Caco-2 (cell line): ENCODE measurements at regions not wholly inside any gene's neighbourhood (a gene's known extent, or its start where the extent isn't known, plus 50 kb on each side); places are given as distances from the start of the nearest gene placed in this dataset.

Experiments
- BruUV-seq: library from RNA; stranded (reverse); fragments of 400-500 nt; replicated peaks from 2 replicates; lab custom pipeline; 2021; lab: Mats Ljungman, UMichigan
- CTCF ChIA-PET: fragments of 300-600 bp; sonication (Branson Sonifier 250); formaldehyde crosslinking; loops from one replicate; lab custom pipeline; 2022; ENCODE audit warnings: antibody characterized with exemption; lab: Charles Lee
- POLR2A ChIA-PET: fragments of 300-600 bp; sonication (Branson Sonifier 250); formaldehyde crosslinking; loops from one replicate; lab custom pipeline; 2022; ENCODE audit warnings: antibody characterized with exemption; lab: Charles Lee
- DNase-seq, 2 experiments: peaks; one replicate each; pipeline versions ENCODE4 v3.0.0 to v3.0.0-alpha.2; 2020 to 2022
- H3K27me3 ChIP-seq: replicated peaks from 2 replicates; pipeline ENCODE4 v1.6.0; 2011; ENCODE audit warnings: low read length; ENCODE audit not compliant: control insufficient read depth, insufficient read depth
- H3K36me3 ChIP-seq: 2 replicates; pipeline ENCODE4 v1.5.1; 2011; ENCODE audit warnings: low read length; ENCODE audit not compliant: control insufficient read depth, insufficient read depth
- H3K4me1 ChIP-seq: fragments of 250-450 bp; sonication (Bioruptor Pico); 2 replicates; pipeline ENCODE4 v1.5.1; 2020; ENCODE audit warnings: mild to moderate bottlenecking
- H3K4me3 ChIP-seq: 2 replicates; pipeline ENCODE4 v1.5.1; 2011; ENCODE audit warnings: low read depth, mild to moderate bottlenecking, control low read depth, low read length
- H3K9me3 ChIP-seq: fragments of 250-450 bp; sonication (Bioruptor Pico); 2 replicates; pipeline ENCODE4 v1.5.1; 2020; ENCODE audit warnings: mild to moderate bottlenecking, moderate library complexity
- H3K27ac Mint-ChIP-seq: one replicate; pipeline ENCODE4 v1.8.0; 2022; ENCODE audit warnings: mixed read lengths; ENCODE audit not compliant: unreplicated experiment
- H3K27me3 Mint-ChIP-seq: one replicate; pipeline ENCODE4 v1.8.0; 2022; ENCODE audit warnings: mixed read lengths; ENCODE audit not compliant: insufficient read depth, unreplicated experiment
- H3K36me3 Mint-ChIP-seq: one replicate; pipeline ENCODE4 v1.8.0; 2022; ENCODE audit warnings: mild to moderate bottlenecking, mixed read lengths; ENCODE audit not compliant: insufficient read depth, unreplicated experiment
- H3K4me1 Mint-ChIP-seq: one replicate; pipeline ENCODE4 v1.8.0; 2022; ENCODE audit warnings: low read depth, mixed read lengths; ENCODE audit not compliant: unreplicated experiment
- H3K4me3 Mint-ChIP-seq: one replicate; pipeline ENCODE4 v1.8.0; 2022; ENCODE audit warnings: mild to moderate bottlenecking, moderate library complexity, mixed read lengths; ENCODE audit not compliant: unreplicated experiment
- H3K9me3 Mint-ChIP-seq: one replicate; pipeline ENCODE4 v1.8.0; 2022; ENCODE audit warnings: mixed read lengths; ENCODE audit not compliant: unreplicated experiment
- intact Hi-C: fragments of 100-400 bp; cut with micrococcal nuclease; formaldehyde crosslinking; loops from one replicate; pipeline ENCODE4 v1.10.0; 2022; ENCODE audit not compliant: unreplicated experiment
- TF ChIP-seq, protein P1 (sequence below), 2 experiments: fragments of 200-600 bp in 1 of 2; IDR thresholded peaks; 1 replicate in 1 of 2; 2 replicates in 1 of 2; pipeline versions ENCODE4 v1.5.1 to v1.8.0; 2011 to 2022; ENCODE audit warnings: antibody characterized with exemption in 1 of 2, control low read depth in 1 of 2, inconsistent platforms in 1 of 2, low read depth in 1 of 2, low read length in 1 of 2, mild to moderate bottlenecking in 1 of 2, moderate library complexity in 1 of 2; ENCODE audit not compliant: insufficient read depth in 1 of 2, severe bottlenecking in 1 of 2, unreplicated experiment in 1 of 2

DNA sequence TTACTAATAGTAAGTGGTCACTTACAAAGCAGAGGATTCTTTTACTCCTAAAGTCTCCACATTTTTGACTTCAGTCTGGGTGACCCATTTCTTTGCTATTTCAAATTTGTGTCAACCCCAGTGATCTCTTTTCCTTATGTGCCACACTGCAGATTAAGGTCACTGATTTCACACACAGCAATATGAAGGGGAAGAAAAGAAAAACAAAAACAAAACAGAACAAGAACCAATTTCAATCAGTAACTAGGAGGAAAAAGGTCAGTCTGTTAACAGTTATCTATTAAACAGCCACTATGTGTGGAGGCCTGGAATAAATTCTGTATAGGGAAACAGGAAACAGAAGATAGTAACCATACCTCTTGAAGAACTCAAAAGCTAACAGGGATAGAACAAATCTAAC is 72.0 kb upstream of the ACVR2A start:
- no TSS peak for BruUV-seq
- no peaks in the 10 kb centered on the region for H3K36me3 Mint-ChIP-seq
- H3K4me3 ChIP-seq, result no peak overlapping the region
- ChIA-PET CTCF (no interaction called here), POLR2A (no interaction called here)
- DNase-seq, result no peak
- H3K4me1 Mint-ChIP-seq, result no peaks in the 10 kb centered on the region
- intact Hi-C loops, result no loop called here
- H3K27ac Mint-ChIP-seq, result no peak overlapping the region
- no peak overlapping the region for H3K4me3 Mint-ChIP-seq
- H3K27me3 ChIP-seq, result no peaks in the 10 kb centered on the region; the same call in 1 of the 2 replicates
- peaks cover 4% of the 10 kb centered on the region for H3K9me3 Mint-ChIP-seq
- peaks cover 7% of the 10 kb centered on the region for H3K27me3 Mint-ChIP-seq
- no peaks in the 10 kb centered on the region for H3K4me1 ChIP-seq
- no peaks in the 10 kb centered on the region for H3K9me3 ChIP-seq
- TF ChIP-seq, protein P1, sequence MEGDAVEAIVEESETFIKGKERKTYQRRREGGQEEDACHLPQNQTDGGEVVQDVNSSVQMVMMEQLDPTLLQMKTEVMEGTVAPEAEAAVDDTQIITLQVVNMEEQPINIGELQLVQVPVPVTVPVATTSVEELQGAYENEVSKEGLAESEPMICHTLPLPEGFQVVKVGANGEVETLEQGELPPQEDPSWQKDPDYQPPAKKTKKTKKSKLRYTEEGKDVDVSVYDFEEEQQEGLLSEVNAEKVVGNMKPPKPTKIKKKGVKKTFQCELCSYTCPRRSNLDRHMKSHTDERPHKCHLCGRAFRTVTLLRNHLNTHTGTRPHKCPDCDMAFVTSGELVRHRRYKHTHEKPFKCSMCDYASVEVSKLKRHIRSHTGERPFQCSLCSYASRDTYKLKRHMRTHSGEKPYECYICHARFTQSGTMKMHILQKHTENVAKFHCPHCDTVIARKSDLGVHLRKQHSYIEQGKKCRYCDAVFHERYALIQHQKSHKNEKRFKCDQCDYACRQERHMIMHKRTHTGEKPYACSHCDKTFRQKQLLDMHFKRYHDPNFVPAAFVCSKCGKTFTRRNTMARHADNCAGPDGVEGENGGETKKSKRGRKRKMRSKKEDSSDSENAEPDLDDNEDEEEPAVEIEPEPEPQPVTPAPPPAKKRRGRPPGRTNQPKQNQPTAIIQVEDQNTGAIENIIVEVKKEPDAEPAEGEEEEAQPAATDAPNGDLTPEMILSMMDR (IDR thresholded peaks at IDR 0.05; ENCODE audit: insufficient read depth in 1 of 2, low read depth in 1 of 2, low read length in 1 of 2, severe bottlenecking in 1 of 2, unreplicated experiment in 1 of 2), result no peak
- H3K36me3 ChIP-seq, result no peaks in the 10 kb centered on the region

GRCh38 chr2:147763861-147764260 is 81.0 kb upstream of the ACVR2A start:
- Mint-ChIP-seq H3K4me1 (no peaks in the 10 kb centered on the region), H3K27me3 (no peaks in the 10 kb centered on the region), H3K27ac (no peak overlapping the region), H3K9me3 (peaks cover 17% of the 10 kb centered on the region), H3K4me3 (no peak overlapping the region), H3K36me3 (no peaks in the 10 kb centered on the region)
- no TSS peak for BruUV-seq
- no peak for DNase-seq
- peaks cover 3% of the 10 kb centered on the region; the same call in 1 of the 2 replicates for H3K9me3 ChIP-seq
- ChIA-PET POLR2A (no interaction called here), CTCF (no interaction called here)
- H3K36me3 ChIP-seq, result no peaks in the 10 kb centered on the region
- intact Hi-C loops, result no loop called here
- no peaks in the 10 kb centered on the region for H3K27me3 ChIP-seq
- TF ChIP-seq, protein P1 (IDR thresholded peaks at IDR 0.05; ENCODE audit: insufficient read depth in 1 of 2, low read depth in 1 of 2, low read length in 1 of 2, severe bottlenecking in 1 of 2, unreplicated experiment in 1 of 2), result no peak
- no peak overlapping the region for H3K4me3 ChIP-seq
- peaks cover 5% of the 10 kb centered on the region; the same call in 1 of the 2 replicates for H3K4me1 ChIP-seq

DNA sequence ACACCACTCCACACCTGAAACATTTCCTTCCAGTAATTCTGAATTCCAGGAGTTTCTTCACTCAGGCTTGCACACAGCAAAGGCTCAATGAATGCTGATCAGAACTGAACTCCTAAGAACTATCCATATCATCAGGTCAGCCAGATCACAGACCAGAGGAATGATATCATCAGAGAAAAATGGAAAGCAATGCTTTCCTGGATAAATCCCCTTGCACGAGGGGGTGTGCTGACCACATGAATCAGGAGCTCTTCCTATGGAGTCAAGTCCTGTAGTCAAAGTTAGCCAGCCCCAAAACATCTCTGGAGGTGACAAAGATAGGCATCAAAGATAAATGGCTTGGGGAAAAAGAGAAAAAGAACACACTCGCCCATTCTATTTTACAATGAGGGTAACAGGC is 83.8 kb upstream of the ACVR2A start:
- Mint-ChIP-seq H3K27me3 (no peaks in the 10 kb centered on the region), H3K36me3 (no peaks in the 10 kb centered on the region), H3K4me1 (no peaks in the 10 kb centered on the region), H3K9me3 (peaks cover 8% of the 10 kb centered on the region), H3K27ac (no peak overlapping the region), H3K4me3 (no peak overlapping the region)
- Histone ChIP-seq H3K36me3 (no peaks in the 10 kb centered on the region), H3K4me1 (peaks cover 5% of the 10 kb centered on the region; the same call in 1 of the 2 replicates), H3K27me3 (no peaks in the 10 kb centered on the region), H3K4me3 (no peak overlapping the region), H3K9me3 (peaks cover 3% of the 10 kb centered on the region; the same call in 1 of the 2 replicates)
- TF ChIP-seq, protein P1 (IDR thresholded peaks at IDR 0.05; ENCODE audit: insufficient read depth in 1 of 2, low read depth in 1 of 2, low read length in 1 of 2, severe bottlenecking in 1 of 2, unreplicated experiment in 1 of 2), result no peak
- intact Hi-C loops, result no loop called here
- BruUV-seq, result no TSS peak
- ChIA-PET POLR2A (no interaction called here), CTCF (no interaction called here)
- DNase-seq, result no peak
